ENCODE measurements at regions not wholly inside any gene's neighbourhood (a gene's known extent, or its start where the extent isn't known, plus 50 kb on each side); places are given as distances from the start of the nearest gene placed in this dataset.

DNA sequence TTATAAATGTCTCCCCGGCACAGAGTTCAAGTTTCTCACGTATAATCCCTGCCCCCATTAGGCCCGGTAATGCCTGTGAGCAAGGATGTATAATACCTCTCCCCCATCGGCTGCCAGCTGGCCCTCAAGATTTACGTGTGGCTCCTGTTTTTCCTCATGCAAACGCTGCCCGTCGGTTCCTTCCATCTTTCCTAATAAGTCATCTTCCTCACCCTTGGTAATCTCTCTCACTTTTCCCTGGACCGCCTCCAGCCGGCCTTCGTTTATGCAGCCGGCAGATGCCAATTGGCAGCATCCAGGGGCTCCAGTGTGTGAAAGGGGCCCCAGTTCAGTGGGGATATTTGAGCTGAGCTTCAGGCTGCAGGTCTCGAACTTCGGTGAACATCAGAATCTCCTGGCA, 86.5 kb upstream of the NEURL1B start:
- TF ChIP-seq, protein P1, sequence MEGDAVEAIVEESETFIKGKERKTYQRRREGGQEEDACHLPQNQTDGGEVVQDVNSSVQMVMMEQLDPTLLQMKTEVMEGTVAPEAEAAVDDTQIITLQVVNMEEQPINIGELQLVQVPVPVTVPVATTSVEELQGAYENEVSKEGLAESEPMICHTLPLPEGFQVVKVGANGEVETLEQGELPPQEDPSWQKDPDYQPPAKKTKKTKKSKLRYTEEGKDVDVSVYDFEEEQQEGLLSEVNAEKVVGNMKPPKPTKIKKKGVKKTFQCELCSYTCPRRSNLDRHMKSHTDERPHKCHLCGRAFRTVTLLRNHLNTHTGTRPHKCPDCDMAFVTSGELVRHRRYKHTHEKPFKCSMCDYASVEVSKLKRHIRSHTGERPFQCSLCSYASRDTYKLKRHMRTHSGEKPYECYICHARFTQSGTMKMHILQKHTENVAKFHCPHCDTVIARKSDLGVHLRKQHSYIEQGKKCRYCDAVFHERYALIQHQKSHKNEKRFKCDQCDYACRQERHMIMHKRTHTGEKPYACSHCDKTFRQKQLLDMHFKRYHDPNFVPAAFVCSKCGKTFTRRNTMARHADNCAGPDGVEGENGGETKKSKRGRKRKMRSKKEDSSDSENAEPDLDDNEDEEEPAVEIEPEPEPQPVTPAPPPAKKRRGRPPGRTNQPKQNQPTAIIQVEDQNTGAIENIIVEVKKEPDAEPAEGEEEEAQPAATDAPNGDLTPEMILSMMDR (IDR thresholded peaks at IDR 0.05 in 4 of 5, conservative IDR thresholded peaks at IDR 0.05 in 1 of 5) = no peak
- TF ChIP-seq POLR2A (IDR thresholded peaks at IDR 0.05) = no peak
- Histone ChIP-seq H3K27me3 (no peaks in the 10 kb centered on the region), H3K36me3 (no peaks in the 10 kb centered on the region), H3K9me3 (no peaks in the 10 kb centered on the region), H3K4me1 (peaks cover 9 to 20% of the 10 kb centered on the region in 2 donors), H3K27ac (no peak overlapping the region), H3K4me3 (no peak overlapping the region)
- intact Hi-C loops (cut with DNase I; ENCODE audit: low total_unique reads) (no loop called here), in situ Hi-C loops (cut with MboI; ENCODE audit: low sequenced_read_pairs in 4 of 4) (no loop called here)
- ATAC-seq (no peak), DNase-seq (no peak)

DNA sequence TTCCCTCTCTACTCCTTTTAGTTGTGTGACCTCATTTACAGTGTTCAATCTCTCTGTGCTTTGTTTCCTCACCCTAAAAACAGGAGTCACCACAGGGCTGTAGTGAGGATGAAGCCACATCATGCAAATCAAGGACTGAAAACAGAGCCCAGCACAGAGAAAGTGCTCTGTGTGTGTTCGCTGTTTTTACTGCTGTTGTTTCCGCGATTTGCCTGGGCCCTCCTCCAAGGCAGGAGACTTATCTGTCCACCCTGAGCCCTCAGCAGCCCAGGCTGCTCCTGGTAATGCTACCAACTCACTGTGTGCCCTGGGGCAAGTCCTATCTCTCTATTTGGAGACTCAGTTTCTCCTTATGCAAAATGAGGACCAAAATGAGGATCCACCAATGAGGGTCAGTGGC, 87.2 kb upstream of the NEURL1B start:
- Histone ChIP-seq H3K9me3 (no peaks in the 10 kb centered on the region), H3K4me3 (no peak overlapping the region), H3K4me1 (peaks cover 9 to 18% of the 10 kb centered on the region in 2 donors), H3K36me3 (no peaks in the 10 kb centered on the region), H3K27me3 (no peaks in the 10 kb centered on the region), H3K27ac (no peak overlapping the region)
- intact Hi-C loops (cut with DNase I; ENCODE audit: low total_unique reads) (no loop called here), in situ Hi-C loops (cut with MboI; ENCODE audit: low sequenced_read_pairs in 4 of 4) (no loop called here)
- no peak for TF ChIP-seq POLR2A (IDR thresholded peaks at IDR 0.05)
- TF ChIP-seq, protein P1 (IDR thresholded peaks at IDR 0.05 in 4 of 5, conservative IDR thresholded peaks at IDR 0.05 in 1 of 5) = no peak
- DNase-seq (no peak), ATAC-seq (no peak)

DNA sequence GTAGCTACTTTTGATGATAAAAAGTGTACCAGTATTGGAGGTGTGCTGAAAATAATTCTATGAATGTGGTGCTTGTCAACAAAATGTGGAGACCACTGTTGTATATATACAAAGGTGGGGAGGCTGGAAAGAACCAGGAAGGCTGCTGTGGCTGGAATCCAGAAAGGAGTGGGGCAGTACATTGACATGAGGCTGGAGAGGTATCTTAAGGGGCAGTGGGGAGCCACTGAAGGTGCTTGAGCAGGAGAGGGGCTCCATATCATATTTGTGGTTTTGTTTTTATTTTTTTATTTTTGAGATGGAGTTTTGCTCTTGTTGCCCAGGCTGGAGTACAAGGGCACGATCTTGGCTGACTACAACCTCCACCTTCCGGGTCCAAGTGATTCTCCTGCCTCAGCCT, 87.9 kb upstream of the NEURL1B start:
- no peak for TF ChIP-seq POLR2A (IDR thresholded peaks at IDR 0.05)
- TF ChIP-seq, protein P1 (IDR thresholded peaks at IDR 0.05 in 4 of 5, conservative IDR thresholded peaks at IDR 0.05 in 1 of 5) = no peak
- Histone ChIP-seq H3K4me3 (no peak overlapping the region), H3K4me1 (peaks cover 2 to 11% of the 10 kb centered on the region in 2 donors), H3K36me3 (no peaks in the 10 kb centered on the region), H3K27me3 (no peaks in the 10 kb centered on the region), H3K9me3 (no peaks in the 10 kb centered on the region), H3K27ac (no peak overlapping the region)
- in situ Hi-C loops (cut with MboI; ENCODE audit: low sequenced_read_pairs in 4 of 4) (no loop called here), intact Hi-C loops (cut with DNase I; ENCODE audit: low total_unique reads) (no loop called here)
- ATAC-seq (no peak), DNase-seq (no peak)

DNA sequence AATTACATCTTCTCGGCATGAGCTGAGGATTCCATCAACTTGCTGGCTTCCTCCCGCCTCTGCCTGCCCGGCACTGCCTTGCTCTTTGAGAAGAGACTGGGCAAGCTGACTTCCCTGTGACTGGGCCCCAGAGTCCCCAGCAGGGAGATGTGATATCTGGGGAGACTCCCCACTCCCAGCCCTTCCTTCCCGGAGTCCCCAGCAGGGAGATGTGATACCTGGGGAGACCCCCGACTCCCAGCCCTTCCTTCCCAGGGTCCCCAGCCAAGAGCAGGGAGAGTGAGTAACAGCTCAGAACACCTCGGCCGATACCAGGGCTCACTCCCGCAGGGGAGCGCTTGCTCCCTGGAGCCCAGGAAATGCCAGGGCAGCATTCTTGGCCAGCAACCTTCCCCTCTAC, 90.1 kb upstream of the NEURL1B start:
- Histone ChIP-seq H3K36me3 (no peaks in the 10 kb centered on the region), H3K9me3 (no peaks in the 10 kb centered on the region), H3K4me1 (peaks cover 0 to 3% of the 10 kb centered on the region in 2 donors), H3K27me3 (no peaks in the 10 kb centered on the region), H3K4me3 (no peak overlapping the region), H3K27ac (no peak overlapping the region)
- TF ChIP-seq POLR2A (IDR thresholded peaks at IDR 0.05) = no peak
- TF ChIP-seq, protein P1 (IDR thresholded peaks at IDR 0.05 in 4 of 5, conservative IDR thresholded peaks at IDR 0.05 in 1 of 5) = no peak
- DNase-seq (no peak), ATAC-seq (no peak)
- in situ Hi-C loops (cut with MboI; ENCODE audit: low sequenced_read_pairs in 4 of 4) (no loop called here), intact Hi-C loops (cut with DNase I; ENCODE audit: low total_unique reads) (no loop called here)

DNA sequence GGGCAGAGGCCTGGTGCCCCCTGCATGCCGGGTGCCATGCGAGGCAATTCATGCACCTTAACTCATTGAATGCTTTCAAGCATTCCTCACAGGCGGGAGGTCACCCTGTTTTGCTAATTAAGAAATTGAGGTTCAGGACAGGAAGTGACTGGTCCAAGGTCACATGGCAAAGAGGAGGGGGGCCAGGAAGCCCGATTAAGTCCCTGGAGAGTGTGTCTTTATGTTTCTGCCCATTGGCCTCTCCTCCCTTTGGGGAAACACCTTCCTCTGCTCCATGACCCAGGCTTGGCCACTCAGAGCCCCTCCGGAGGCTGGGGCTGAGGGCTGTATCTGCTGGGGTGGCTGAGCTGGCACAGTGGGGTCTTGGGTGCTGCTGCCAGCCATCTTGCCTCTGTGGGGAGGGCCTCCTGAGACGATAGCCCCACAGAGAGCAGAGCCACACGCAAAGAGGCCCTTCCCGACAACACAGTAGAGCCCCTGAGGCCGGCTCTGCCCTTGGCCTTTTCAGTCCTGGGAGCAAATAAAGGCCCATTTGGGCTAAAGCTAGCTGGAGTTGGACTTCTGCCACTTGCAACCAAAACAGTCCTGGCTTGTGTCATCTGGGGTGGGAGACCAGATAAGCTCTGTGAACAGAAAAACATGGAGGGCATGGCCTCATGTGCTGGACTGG, 90.8 kb upstream of the NEURL1B start:
- DNase-seq (no peak), ATAC-seq (no peak)
- peaks cover 0 to 3% of the 10 kb centered on the region in 2 donors for H3K4me1 ChIP-seq
- intact Hi-C loops (cut with DNase I; ENCODE audit: low total_unique reads) = no loop called here
- no peaks in the 10 kb centered on the region for H3K9me3 ChIP-seq
- peak overlapping the region in 3 of 4 donors; percentile 5 to 46 (median 35) for H3K27ac ChIP-seq
- in situ Hi-C loops (cut with MboI; ENCODE audit: low sequenced_read_pairs in 4 of 4) = no loop called here
- H3K36me3 ChIP-seq = no peaks in the 10 kb centered on the region
- no peaks in the 10 kb centered on the region for H3K27me3 ChIP-seq
- TF ChIP-seq, protein P1 (IDR thresholded peaks at IDR 0.05 in 4 of 5, conservative IDR thresholded peaks at IDR 0.05 in 1 of 5) = no peak
- no peak for TF ChIP-seq POLR2A (IDR thresholded peaks at IDR 0.05)
- H3K4me3 ChIP-seq = no peak overlapping the region

Data from gastrocnemius medialis (tissue), 4 donors.